ENCODE measurements at regions not wholly inside any gene's neighbourhood (a gene's known extent, or its start where the extent isn't known, plus 50 kb on each side); places are given as distances from the start of the nearest gene placed in this dataset.
"Not testable (repeated sequence)": the region's sequence is repeated elsewhere in the genome, so short reads cannot be mapped to it uniquely, and the experiment has no call there.

DNA sequence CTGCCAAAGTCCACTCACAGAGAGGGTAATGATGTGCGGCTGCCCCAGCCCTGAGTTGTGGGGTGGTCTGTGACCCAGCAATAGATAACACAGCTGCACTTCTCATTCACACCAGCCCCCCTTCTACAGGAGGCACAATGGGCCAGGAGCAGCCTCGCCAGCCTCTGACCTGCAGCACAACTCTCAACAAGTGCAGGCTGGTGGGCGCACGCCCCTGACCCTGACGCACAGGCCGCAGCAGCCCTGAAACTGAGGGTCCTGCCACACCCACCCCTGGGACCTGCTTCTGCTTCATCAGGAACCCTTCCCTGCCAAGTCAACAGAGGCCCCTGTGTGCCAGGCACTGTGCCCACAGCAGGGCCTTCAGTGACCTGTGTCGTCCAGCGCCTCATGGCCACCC, 5402.2 kb upstream of the TPTE start:
- H3K27ac ChIP-seq (ENCODE audit: low read depth in 1 of 2, low read length in 1 of 2), result not testable (repeated sequence)
- WGBS, result 98% methylated on average over 5 of the region's 8 CpGs
- DNase-seq (ENCODE audit: low read depth in 6 of 9, low spot score in 9 of 9), result peak in 1 of 9 donors; percentile 1

DNA sequence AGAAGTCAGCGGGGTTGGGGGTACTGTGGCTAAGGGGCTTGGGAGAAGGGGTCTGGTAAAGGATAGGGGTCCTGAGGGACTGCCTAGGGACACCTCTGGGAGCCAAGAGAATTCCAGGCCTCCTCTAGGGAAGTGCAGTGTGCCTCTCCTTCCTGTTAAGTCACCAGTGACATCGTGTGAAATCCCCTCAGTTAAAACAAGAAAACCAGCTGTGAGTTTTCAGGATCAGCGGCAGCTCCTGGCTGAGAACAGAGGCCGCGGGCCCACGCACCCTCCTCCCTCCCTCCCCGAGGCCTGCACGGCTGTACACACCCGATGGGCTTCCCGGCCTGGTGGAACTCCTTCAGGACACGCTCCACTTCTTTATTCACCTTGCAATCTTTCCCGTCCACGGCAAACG, 5400.0 kb upstream of the TPTE start:
- not testable (repeated sequence) for H3K4me3 ChIP-seq (ENCODE audit: low read length in 2 of 2); H3K27ac ChIP-seq (ENCODE audit: low read depth in 1 of 2, low read length in 1 of 2); H3K36me3 ChIP-seq (ENCODE audit: control insufficient read depth in 2 of 2, insufficient read depth in 2 of 2, low read length in 1 of 2); H3K27me3 ChIP-seq (ENCODE audit: control insufficient read depth in 2 of 2, insufficient read depth in 1 of 2, low read length in 1 of 2); H3K4me1 ChIP-seq (ENCODE audit: control insufficient read depth in 2 of 2, insufficient read depth in 2 of 2, low read length in 2 of 2); DNase-seq (ENCODE audit: low read depth in 6 of 9, low spot score in 9 of 9); H3K9me3 ChIP-seq (ENCODE audit: control insufficient read depth in 2 of 2, insufficient read depth in 1 of 2, low read length in 1 of 2)
- WGBS, result 56% methylated on average over 6 of the region's 14 CpGs

More for the DNA sequence above, 5402.2 kb upstream of the TPTE start:
- H3K4me1 ChIP-seq (ENCODE audit: control insufficient read depth in 2 of 2, insufficient read depth in 2 of 2, low read length in 2 of 2); H3K9me3 ChIP-seq (ENCODE audit: control insufficient read depth in 2 of 2, insufficient read depth in 1 of 2, low read length in 1 of 2); H3K36me3 ChIP-seq (ENCODE audit: control insufficient read depth in 2 of 2, insufficient read depth in 2 of 2, low read length in 1 of 2); H3K4me3 ChIP-seq (ENCODE audit: low read length in 2 of 2); H3K27me3 ChIP-seq (ENCODE audit: control insufficient read depth in 2 of 2, insufficient read depth in 1 of 2, low read length in 1 of 2): not testable (repeated sequence)

GRCh38 chr21:5121849-5122248, 5399.5 kb upstream of the TPTE start:
- H3K9me3 ChIP-seq (ENCODE audit: control insufficient read depth in 2 of 2, insufficient read depth in 1 of 2, low read length in 1 of 2); H3K27ac ChIP-seq (ENCODE audit: low read depth in 1 of 2, low read length in 1 of 2); H3K27me3 ChIP-seq (ENCODE audit: control insufficient read depth in 2 of 2, insufficient read depth in 1 of 2, low read length in 1 of 2); DNase-seq (ENCODE audit: low read depth in 6 of 9, low spot score in 9 of 9); H3K4me1 ChIP-seq (ENCODE audit: control insufficient read depth in 2 of 2, insufficient read depth in 2 of 2, low read length in 2 of 2); H3K4me3 ChIP-seq (ENCODE audit: low read length in 2 of 2); H3K36me3 ChIP-seq (ENCODE audit: control insufficient read depth in 2 of 2, insufficient read depth in 2 of 2, low read length in 1 of 2): not testable (repeated sequence)
- no CpG with 5 or more reads among the region's 16 CpGs for WGBS

- H3K4me3 ChIP-seq (ENCODE audit: low read length in 2 of 2); H3K9me3 ChIP-seq (ENCODE audit: control insufficient read depth in 2 of 2, insufficient read depth in 1 of 2, low read length in 1 of 2); H3K27ac ChIP-seq (ENCODE audit: low read depth in 1 of 2, low read length in 1 of 2); H3K36me3 ChIP-seq (ENCODE audit: control insufficient read depth in 2 of 2, insufficient read depth in 2 of 2, low read length in 1 of 2); DNase-seq (ENCODE audit: low read depth in 6 of 9, low spot score in 9 of 9); H3K27me3 ChIP-seq (ENCODE audit: control insufficient read depth in 2 of 2, insufficient read depth in 1 of 2, low read length in 1 of 2); H3K4me1 ChIP-seq (ENCODE audit: control insufficient read depth in 2 of 2, insufficient read depth in 2 of 2, low read length in 2 of 2): not testable (repeated sequence)
- 13% methylated on average over 7 of the region's 16 CpGs for WGBS
These were observed 5397.7 kb upstream of the TPTE start for GRCh38 chr21:5123655-5124054.

GRCh38 chr21:5128261-5128660, 5393.1 kb upstream of the TPTE start:
- peak overlapping the region; percentile 13 to 29 for H3K4me3 ChIP-seq (ENCODE audit: low read length in 2 of 2)
- H3K27ac ChIP-seq (ENCODE audit: low read depth in 1 of 2, low read length in 1 of 2); H3K4me1 ChIP-seq (ENCODE audit: control insufficient read depth in 2 of 2, insufficient read depth in 2 of 2, low read length in 2 of 2); H3K9me3 ChIP-seq (ENCODE audit: control insufficient read depth in 2 of 2, insufficient read depth in 1 of 2, low read length in 1 of 2); H3K36me3 ChIP-seq (ENCODE audit: control insufficient read depth in 2 of 2, insufficient read depth in 2 of 2, low read length in 1 of 2); H3K27me3 ChIP-seq (ENCODE audit: control insufficient read depth in 2 of 2, insufficient read depth in 1 of 2, low read length in 1 of 2): not testable (repeated sequence)
- peak; percentile 46 to 94 (median 84) for DNase-seq (ENCODE audit: low read depth in 6 of 9, low spot score in 9 of 9)
- WGBS, result 0% methylated on average over 31 of the region's 42 CpGs

DNA sequence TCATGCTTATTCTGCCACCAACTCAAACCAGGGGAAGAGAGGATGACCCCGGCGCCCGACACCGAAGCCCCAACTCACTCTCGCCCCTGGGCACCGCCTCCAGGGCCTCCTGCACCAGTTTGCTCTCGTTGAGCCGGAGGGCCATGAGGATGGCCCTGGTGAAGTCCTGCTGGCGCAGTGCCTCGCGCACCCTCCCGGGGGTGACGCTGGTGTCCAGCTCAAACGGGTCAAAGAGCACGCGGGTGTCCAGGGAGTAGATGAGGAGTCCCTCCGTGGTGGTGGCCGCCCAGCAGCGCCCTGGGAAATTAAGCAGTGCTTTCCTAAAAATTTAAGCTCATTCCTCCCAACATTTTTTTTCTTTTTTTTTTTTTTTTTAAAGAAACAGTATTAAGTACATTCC, 5387.6 kb upstream of the TPTE start:
- H3K27me3 ChIP-seq (ENCODE audit: control insufficient read depth in 2 of 2, insufficient read depth in 1 of 2, low read length in 1 of 2); H3K4me3 ChIP-seq (ENCODE audit: low read length in 2 of 2); H3K36me3 ChIP-seq (ENCODE audit: control insufficient read depth in 2 of 2, insufficient read depth in 2 of 2, low read length in 1 of 2); DNase-seq (ENCODE audit: low read depth in 6 of 9, low spot score in 9 of 9); H3K27ac ChIP-seq (ENCODE audit: low read depth in 1 of 2, low read length in 1 of 2); H3K9me3 ChIP-seq (ENCODE audit: control insufficient read depth in 2 of 2, insufficient read depth in 1 of 2, low read length in 1 of 2); H3K4me1 ChIP-seq (ENCODE audit: control insufficient read depth in 2 of 2, insufficient read depth in 2 of 2, low read length in 2 of 2): not testable (repeated sequence)
- no CpG with 5 or more reads among the region's 19 CpGs for WGBS

DNA sequence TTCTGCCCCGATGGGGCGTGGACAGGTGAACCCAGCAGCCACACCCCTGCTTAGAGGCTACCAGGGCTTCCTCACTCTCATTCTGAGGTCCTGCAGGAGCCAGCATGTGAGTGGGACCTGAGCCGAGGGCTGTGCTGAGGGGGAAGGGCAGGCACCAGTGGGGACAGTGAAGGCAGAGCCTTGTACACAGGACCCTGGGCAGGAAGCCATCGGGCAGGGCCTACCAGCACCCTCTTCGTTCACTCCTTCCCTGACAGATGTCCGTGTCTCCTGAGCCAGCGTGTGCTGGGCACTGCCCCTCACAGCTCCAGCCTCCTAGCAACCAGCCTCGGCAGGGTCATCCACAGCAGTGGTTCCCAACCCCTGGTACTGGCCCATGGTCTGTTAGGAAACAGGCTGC, 5385.0 kb upstream of the TPTE start:
- H3K36me3 ChIP-seq (ENCODE audit: control insufficient read depth in 2 of 2, insufficient read depth in 2 of 2, low read length in 1 of 2); H3K4me3 ChIP-seq (ENCODE audit: low read length in 2 of 2); H3K27me3 ChIP-seq (ENCODE audit: control insufficient read depth in 2 of 2, insufficient read depth in 1 of 2, low read length in 1 of 2); H3K4me1 ChIP-seq (ENCODE audit: control insufficient read depth in 2 of 2, insufficient read depth in 2 of 2, low read length in 2 of 2); H3K9me3 ChIP-seq (ENCODE audit: control insufficient read depth in 2 of 2, insufficient read depth in 1 of 2, low read length in 1 of 2); DNase-seq (ENCODE audit: low read depth in 6 of 9, low spot score in 9 of 9); H3K27ac ChIP-seq (ENCODE audit: low read depth in 1 of 2, low read length in 1 of 2): not testable (repeated sequence)
- WGBS, result 100% methylated on average over 2 of the region's 8 CpGs

DNA sequence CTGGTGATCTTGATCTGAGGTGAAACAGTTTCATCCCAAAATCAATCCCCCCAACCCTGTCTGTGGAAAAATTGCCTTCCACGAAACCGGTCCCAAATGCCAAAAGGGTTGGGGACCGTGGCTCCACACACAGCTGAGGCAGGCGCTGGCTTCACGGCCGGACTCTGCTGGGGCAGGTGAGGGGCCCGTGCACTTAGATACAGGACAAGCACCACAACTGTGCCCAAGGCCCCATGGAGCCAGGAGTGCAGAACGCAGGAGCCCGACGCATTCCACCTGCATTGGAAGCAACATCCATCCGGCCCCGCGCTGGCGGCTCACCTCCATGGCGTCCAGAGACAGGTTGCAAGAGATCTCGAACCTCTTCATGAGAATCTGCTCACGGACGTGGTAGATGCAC, 5384.4 kb upstream of the TPTE start:
- not testable (repeated sequence) for DNase-seq (ENCODE audit: low read depth in 6 of 9, low spot score in 9 of 9); H3K4me3 ChIP-seq (ENCODE audit: low read length in 2 of 2); H3K9me3 ChIP-seq (ENCODE audit: control insufficient read depth in 2 of 2, insufficient read depth in 1 of 2, low read length in 1 of 2); H3K27me3 ChIP-seq (ENCODE audit: control insufficient read depth in 2 of 2, insufficient read depth in 1 of 2, low read length in 1 of 2); H3K36me3 ChIP-seq (ENCODE audit: control insufficient read depth in 2 of 2, insufficient read depth in 2 of 2, low read length in 1 of 2); H3K4me1 ChIP-seq (ENCODE audit: control insufficient read depth in 2 of 2, insufficient read depth in 2 of 2, low read length in 2 of 2); H3K27ac ChIP-seq (ENCODE audit: low read depth in 1 of 2, low read length in 1 of 2)
- WGBS, result 98% methylated on average over 15 of the region's 18 CpGs

GRCh38 chr21:5138687-5139086, 5382.7 kb upstream of the TPTE start:
- H3K27me3 ChIP-seq (ENCODE audit: control insufficient read depth in 2 of 2, insufficient read depth in 1 of 2, low read length in 1 of 2); H3K4me1 ChIP-seq (ENCODE audit: control insufficient read depth in 2 of 2, insufficient read depth in 2 of 2, low read length in 2 of 2); H3K36me3 ChIP-seq (ENCODE audit: control insufficient read depth in 2 of 2, insufficient read depth in 2 of 2, low read length in 1 of 2); H3K27ac ChIP-seq (ENCODE audit: low read depth in 1 of 2, low read length in 1 of 2); H3K9me3 ChIP-seq (ENCODE audit: control insufficient read depth in 2 of 2, insufficient read depth in 1 of 2, low read length in 1 of 2); H3K4me3 ChIP-seq (ENCODE audit: low read length in 2 of 2); DNase-seq (ENCODE audit: low read depth in 6 of 9, low spot score in 9 of 9): not testable (repeated sequence)
- 98% methylated on average over 6 of the region's 7 CpGs for whole genome bisulfite sequencing

DNA sequence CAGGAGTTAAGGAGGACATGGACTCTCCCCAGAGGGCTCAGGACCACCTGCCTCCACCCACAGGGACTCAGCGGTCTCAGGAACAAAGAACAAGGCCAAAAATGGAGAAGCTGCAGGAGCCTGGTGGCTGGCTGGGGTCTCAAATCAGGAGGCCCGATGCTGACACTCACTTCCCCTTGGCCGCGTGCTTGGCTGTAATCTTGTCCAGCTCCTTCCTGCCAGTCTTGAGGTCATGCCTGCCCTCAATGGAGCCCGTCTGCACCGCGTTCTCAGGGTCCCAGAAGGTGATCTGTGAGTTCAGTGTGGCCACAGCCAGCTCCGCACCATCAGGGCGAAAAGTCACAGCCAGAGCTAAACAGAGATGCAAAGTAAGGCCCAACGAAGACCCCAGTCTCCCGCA, 5381.9 kb upstream of the TPTE start:
- not testable (repeated sequence) for H3K27ac ChIP-seq (ENCODE audit: low read depth in 1 of 2, low read length in 1 of 2)
- no CpG with 5 or more reads among the region's 11 CpGs for WGBS

More for the DNA sequence above, 5381.9 kb upstream of the TPTE start:
- not testable (repeated sequence) for DNase-seq (ENCODE audit: low read depth in 6 of 9, low spot score in 9 of 9); H3K4me1 ChIP-seq (ENCODE audit: control insufficient read depth in 2 of 2, insufficient read depth in 2 of 2, low read length in 2 of 2); H3K27me3 ChIP-seq (ENCODE audit: control insufficient read depth in 2 of 2, insufficient read depth in 1 of 2, low read length in 1 of 2); H3K9me3 ChIP-seq (ENCODE audit: control insufficient read depth in 2 of 2, insufficient read depth in 1 of 2, low read length in 1 of 2); H3K4me3 ChIP-seq (ENCODE audit: low read length in 2 of 2); H3K36me3 ChIP-seq (ENCODE audit: control insufficient read depth in 2 of 2, insufficient read depth in 2 of 2, low read length in 1 of 2)
